ENCODE measurements at regions not wholly inside any gene's neighbourhood (a gene's known extent, or its start where the extent isn't known, plus 50 kb on each side); places are given as distances from the start of the nearest gene placed in this dataset.

DNA sequence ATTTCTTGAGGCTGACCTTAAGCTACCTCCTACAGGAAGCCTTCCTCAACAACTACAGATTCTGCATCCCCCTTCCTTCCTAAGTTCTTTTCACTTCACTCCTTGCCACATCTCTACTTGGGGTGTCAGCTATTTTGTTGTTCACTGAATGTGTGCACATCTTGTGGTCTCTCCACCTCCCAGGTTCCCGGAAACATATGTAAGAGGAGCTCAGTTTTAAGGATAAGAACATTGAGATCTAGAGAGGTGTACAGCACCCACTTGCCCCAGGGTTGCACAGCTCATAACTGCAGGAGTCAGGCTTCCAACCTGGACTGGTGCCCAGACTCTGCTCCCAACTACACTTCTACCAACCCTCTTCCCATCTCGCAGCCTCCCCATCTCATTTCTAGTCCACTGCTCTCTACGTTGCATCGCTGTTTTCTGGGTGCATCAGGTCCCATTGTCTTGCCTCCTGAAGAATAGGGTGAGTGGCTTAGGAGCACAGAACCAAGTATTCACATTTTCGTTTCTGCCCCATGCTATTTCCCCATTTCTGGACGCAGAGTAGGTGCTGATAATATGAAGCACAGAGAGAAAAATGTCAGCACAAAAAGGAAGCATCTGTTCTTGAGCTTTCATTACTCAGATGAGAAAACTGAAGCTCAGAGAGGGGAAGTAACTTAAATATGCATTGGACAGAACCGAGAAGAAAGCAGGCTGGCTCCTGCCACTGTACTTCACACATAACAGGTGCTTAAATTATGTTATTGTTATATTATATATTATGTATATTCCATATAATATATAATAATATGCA, 292.0 kb upstream of the CCL2 start:
- ATAC-seq (ENCODE audit: low read depth) (peak; percentile 38), DNase-seq (no peak)
- no peak overlapping the region for H3K27ac Mint-ChIP-seq
- intact Hi-C loops (cut with micrococcal nuclease): no loop called here
- ChIA-PET CTCF (no interaction called here), POLR2A (no interaction called here)
- no peak overlapping the region for H3K4me3 Mint-ChIP-seq
- H3K9me3 Mint-ChIP-seq: peaks cover 10% of the 10 kb centered on the region
- H3K36me3 Mint-ChIP-seq (ENCODE audit: low read depth): no peaks in the 10 kb centered on the region
- peaks cover 1% of the 10 kb centered on the region for H3K27me3 Mint-ChIP-seq
- TF ChIP-seq, protein P1, sequence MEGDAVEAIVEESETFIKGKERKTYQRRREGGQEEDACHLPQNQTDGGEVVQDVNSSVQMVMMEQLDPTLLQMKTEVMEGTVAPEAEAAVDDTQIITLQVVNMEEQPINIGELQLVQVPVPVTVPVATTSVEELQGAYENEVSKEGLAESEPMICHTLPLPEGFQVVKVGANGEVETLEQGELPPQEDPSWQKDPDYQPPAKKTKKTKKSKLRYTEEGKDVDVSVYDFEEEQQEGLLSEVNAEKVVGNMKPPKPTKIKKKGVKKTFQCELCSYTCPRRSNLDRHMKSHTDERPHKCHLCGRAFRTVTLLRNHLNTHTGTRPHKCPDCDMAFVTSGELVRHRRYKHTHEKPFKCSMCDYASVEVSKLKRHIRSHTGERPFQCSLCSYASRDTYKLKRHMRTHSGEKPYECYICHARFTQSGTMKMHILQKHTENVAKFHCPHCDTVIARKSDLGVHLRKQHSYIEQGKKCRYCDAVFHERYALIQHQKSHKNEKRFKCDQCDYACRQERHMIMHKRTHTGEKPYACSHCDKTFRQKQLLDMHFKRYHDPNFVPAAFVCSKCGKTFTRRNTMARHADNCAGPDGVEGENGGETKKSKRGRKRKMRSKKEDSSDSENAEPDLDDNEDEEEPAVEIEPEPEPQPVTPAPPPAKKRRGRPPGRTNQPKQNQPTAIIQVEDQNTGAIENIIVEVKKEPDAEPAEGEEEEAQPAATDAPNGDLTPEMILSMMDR (IDR thresholded peaks at IDR 0.05): no peak
- peaks cover 27% of the 10 kb centered on the region for H3K4me1 Mint-ChIP-seq

DNA sequence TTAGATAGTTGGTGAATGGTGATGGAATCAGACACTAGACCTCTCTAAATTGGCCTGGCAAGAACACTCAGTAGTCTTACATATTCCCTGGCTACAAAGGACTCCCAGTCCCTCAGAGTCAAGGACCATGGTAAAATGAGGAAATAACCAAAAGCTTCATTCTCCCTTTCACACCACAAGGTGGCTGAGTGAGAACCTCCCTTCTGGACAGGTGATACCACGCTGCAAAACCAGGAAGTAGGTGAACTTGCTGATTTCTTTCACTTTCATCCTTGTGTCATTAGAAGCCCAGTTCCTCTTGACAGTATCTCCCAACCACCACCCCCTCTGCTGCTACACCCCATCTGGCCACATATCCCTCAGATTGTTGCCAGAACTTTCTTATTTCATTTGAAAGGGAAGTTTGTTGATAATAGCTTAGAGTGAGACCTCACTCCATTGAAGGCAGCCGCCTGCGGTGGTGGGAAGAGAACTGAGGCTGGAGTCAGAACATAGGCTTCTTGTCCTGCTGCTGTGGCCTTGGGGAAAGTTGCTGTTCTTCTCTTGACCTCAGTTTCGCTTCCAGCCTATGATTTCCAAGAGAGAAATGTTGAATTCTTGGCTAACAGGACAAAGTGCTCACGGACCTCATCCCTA, 290.6 kb upstream of the CCL2 start:
- ChIA-PET CTCF (no interaction called here), POLR2A (no interaction called here)
- Mint-ChIP-seq H3K9me3 (peaks cover 4% of the 10 kb centered on the region), H3K4me1 (peaks cover 40% of the 10 kb centered on the region), H3K4me3 (peak overlapping the region; percentile 17), H3K36me3 (ENCODE audit: low read depth) (no peaks in the 10 kb centered on the region), H3K27me3 (peaks cover 8% of the 10 kb centered on the region), H3K27ac (peak overlapping the region; percentile 71)
- intact Hi-C loops (cut with micrococcal nuclease): no loop called here
- ATAC-seq (ENCODE audit: low read depth) (peak; percentile 84), DNase-seq (no peak)
- TF ChIP-seq, protein P1 (IDR thresholded peaks at IDR 0.05): no peak

DNA sequence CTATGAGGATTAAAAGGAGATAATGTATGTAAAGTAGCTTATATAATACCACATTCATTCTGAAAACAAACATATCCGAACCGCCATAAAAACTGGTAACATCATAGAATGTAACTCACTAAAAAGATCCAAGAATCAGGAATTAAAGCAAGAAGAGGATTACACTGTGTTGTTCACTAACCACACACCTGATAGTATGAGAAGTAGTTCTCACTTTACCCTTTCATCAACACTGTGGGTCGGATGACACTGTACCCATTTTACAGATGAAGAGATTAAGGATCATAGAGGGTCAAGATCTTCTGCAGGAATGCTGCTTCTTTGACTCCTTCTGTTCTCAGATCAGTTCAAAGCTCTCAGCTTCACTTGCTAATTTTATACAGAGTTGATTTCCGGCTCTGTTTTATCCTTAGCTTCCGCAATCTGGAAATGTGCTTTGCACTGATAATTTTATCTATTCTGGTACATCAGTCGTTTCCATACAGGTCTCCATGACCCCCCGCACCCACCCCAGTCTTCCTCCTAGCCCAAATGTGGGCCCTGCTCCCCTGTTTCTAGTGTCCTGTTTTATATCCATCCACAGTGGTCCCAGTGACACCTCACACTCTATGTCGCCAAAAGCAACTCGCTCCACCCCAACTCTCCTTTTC, 288.6 kb upstream of the CCL2 start:
- intact Hi-C loops (cut with micrococcal nuclease): no loop called here
- ChIA-PET CTCF (no interaction called here), POLR2A (no interaction called here)
- Mint-ChIP-seq H3K9me3 (no peaks in the 10 kb centered on the region), H3K27me3 (peaks cover 11% of the 10 kb centered on the region), H3K36me3 (ENCODE audit: low read depth) (no peaks in the 10 kb centered on the region), H3K4me3 (no peak overlapping the region), H3K4me1 (peaks cover 40% of the 10 kb centered on the region), H3K27ac (no peak overlapping the region)
- TF ChIP-seq, protein P1 (IDR thresholded peaks at IDR 0.05): no peak
- ATAC-seq (ENCODE audit: low read depth) (no peak), DNase-seq (no peak)

DNA sequence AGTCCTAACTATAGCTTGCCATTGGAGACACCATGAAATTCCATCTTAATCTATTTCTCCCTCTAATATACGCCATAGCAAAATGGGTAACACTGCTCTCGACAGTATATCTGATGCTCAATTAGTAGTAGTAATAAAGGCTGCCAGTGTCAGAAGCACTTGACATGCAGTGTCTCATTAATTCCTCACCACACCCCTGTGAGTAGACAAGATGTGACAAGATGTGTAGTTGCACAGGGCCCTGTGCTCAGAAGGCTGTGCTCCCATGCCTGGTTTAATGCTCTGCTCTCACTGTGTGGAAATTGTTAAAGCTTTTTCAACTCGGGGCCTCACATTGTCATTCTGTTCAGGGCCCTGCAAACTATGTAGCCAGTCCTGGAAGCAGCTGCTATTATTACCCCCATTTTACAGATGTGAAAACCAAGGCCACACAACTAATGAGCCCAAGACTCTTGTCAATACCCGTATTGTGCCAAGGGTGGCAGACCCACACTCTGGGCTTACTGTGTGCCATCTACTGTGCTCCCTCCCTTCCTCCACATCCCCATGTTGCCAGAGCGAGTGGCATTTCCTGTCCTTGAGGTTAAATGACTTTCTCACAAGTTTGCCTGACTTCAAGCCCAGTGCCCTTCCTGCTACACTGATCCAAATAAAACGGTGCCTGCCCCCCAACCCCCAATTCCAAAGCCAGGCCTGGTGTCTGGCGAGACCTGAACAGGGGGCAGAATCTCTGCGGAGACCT, 287.3 kb upstream of the CCL2 start:
- H3K27me3 Mint-ChIP-seq: peaks cover 15% of the 10 kb centered on the region
- no peak overlapping the region for H3K27ac Mint-ChIP-seq
- intact Hi-C loops (cut with micrococcal nuclease): no loop called here
- no peak overlapping the region for H3K4me3 Mint-ChIP-seq
- no peaks in the 10 kb centered on the region for H3K9me3 Mint-ChIP-seq
- TF ChIP-seq, protein P1 (IDR thresholded peaks at IDR 0.05): no peak
- ChIA-PET POLR2A (no interaction called here), CTCF (no interaction called here)
- H3K36me3 Mint-ChIP-seq (ENCODE audit: low read depth): no peaks in the 10 kb centered on the region
- DNase-seq (no peak), ATAC-seq (ENCODE audit: low read depth) (no peak)
- H3K4me1 Mint-ChIP-seq: peaks cover 39% of the 10 kb centered on the region

Data from activated B cell treated with CpG ODN at 0.5 μM for 24 hours (primary cell).